Heart right ventricle (tissue), 16 donors: ENCODE measurements at regions not wholly inside any gene's neighbourhood (a gene's known extent, or its start where the extent isn't known, plus 50 kb on each side); places are given as distances from the start of the nearest gene placed in this dataset.
A peak's percentile ranks its signal among the peaks of the same experiment; 100 is the strongest.

Experiments used
- ATAC-seq, 8 donors: fragments of 200-7000 bp; cut with Tn5 transposase; one replicate each; pipeline ENCODE4 v1.9.1; 2020; ENCODE audit warnings: mild to moderate bottlenecking in 8 of 8, moderate library complexity in 8 of 8, moderate number of reproducible peaks in 1 of 8
- DNase-seq, 2 donors: peaks; one replicate each; pipeline ENCODE4 v3.0.0-alpha.2; 2020
- H3K27ac ChIP-seq, 10 donors: fragments of 200-600 bp; sonication (generic) in 2 of 10; one replicate each; pipeline versions ENCODE4 v1.5.0 to v1.8.0; 2020 to 2022; ENCODE audit warnings: mild to moderate bottlenecking in 3 of 10
- H3K27me3 ChIP-seq, 7 donors: fragments of 200-600 bp; one replicate each; pipeline ENCODE4 v1.8.0; 2021 to 2022; ENCODE audit warnings: mild to moderate bottlenecking in 2 of 7
- H3K36me3 ChIP-seq, 9 donors: fragments of 200-600 bp; sonication (generic) in 1 of 9; one replicate each; pipeline versions ENCODE4 v1.5.0 to v1.8.0; 2020 to 2022; ENCODE audit warnings: mild to moderate bottlenecking in 2 of 9
- H3K4me1 ChIP-seq, 9 donors: fragments of 200-600 bp; sonication (generic) in 1 of 9; one replicate each; pipeline versions ENCODE4 v1.5.0 to v1.8.0; 2020 to 2022; ENCODE audit warnings: mild to moderate bottlenecking in 4 of 9
- H3K4me3 ChIP-seq, 10 donors: fragments of 200-600 bp; sonication (generic) in 2 of 10; one replicate each; pipeline versions ENCODE4 v1.5.0 to v1.8.0; 2020 to 2022; ENCODE audit warnings: mild to moderate bottlenecking in 7 of 10, moderate library complexity in 2 of 10
- H3K9me3 ChIP-seq, 11 donors: fragments of 200-600 bp in 10 of 11; sonication (generic) in 2 of 11; one replicate each; pipeline versions ENCODE4 v1.5.0 to v1.8.0; 2013 to 2022; ENCODE audit warnings: mild to moderate bottlenecking in 2 of 11, control low read depth in 1 of 11, moderate library complexity in 1 of 11
- CTCF ChIP-seq, 9 donors: fragments of 200-600 bp; sonication (generic) in 2 of 9; IDR thresholded peaks; one replicate each; pipeline versions ENCODE4 v1.5.0 to v1.8.0; 2021 to 2022; ENCODE audit warnings: antibody characterized with exemption in 9 of 9, mild to moderate bottlenecking in 5 of 9, moderate library complexity in 1 of 9
- WGBS, 2 donors: extraction: QIAGEN DNeasy Blood & Tissue Kit; methylation state at CpG; one replicate each; pipeline ENCODE4 v1.1.7; 2013; ENCODE audit warnings: inconsistent platforms in 1 of 2; 5-methylcytosine and 5-hydroxymethylcytosine counted together
- intact Hi-C, 10 donors: fragments of 100-400 bp; cut with DNase I; formaldehyde crosslinking; loops; one replicate each; pipeline versions ENCODE4 v1.11.1 to v1.14.2; 2022
- donor health status: Arrhythmogenic right ventricular cardiomyopathy.
- donor health status: ischemic (EF 13 %, LVEDD 7.1; RV severe dilation, severe dysfunction).
- donor health status: healthy with polysubstance abuse.
- donor health status: DM: no; HTN: yes; CAD: no.
- donor health status: DM: no; HTN: no; CAD: no.
- donor health status: ischemic (EF 25% LVEDD 6.9; RV normal size, moderate dysfunction).
- donor health status: ischemic (EF 25% LVEDD 5.7; RV mildly dilated, moderate dysfunction).
- donor health status: healthy.
- donor health status: DM: yes; HTN: yes; CAD: no.
- donor health status: Ischemic cardiomyopathy.
- donor health status: ischemic (EF 35%, LVEDD 5.7; RV mildly dilated, moderate dysfunction).
- donor health status: nonischemic (EF 11% LVEDD 7.7; RV severe dilation, severe dysfunction).
- donor health status: DM: yes; HTN: yes; CAD: no.
- donor health status: PGD.
- donor health status: ischemic (EF 29% LVEDD 5.4; RV normal size, mild dysfunction).
- donor health status: nonischemic (EF 23%, LVEDD 6.1; RV moderate dilation, normal function).

GRCh38 chrX:45807572-45808425 is 607.1 kb upstream of the DIPK2B start:
- peaks cover 0 to 38% (median 0%) of the 10 kb centered on the region in 9 donors for H3K4me1 ChIP-seq
- WGBS, 2 donors: 40 to 49% methylated on average over 12 of the region's 12 CpGs
- no peak for DNase-seq
- H3K4me3 ChIP-seq: peak overlapping the region in 4 of 10 donors; percentile 11 to 46 (median 20)
- intact Hi-C loops: loop anchor here in 1 of 10 donors (10.0 kb wide), 1 partner anchor 567 kb away; no protein-coding TSS in a partner anchor
- H3K9me3 ChIP-seq: no peaks in the 10 kb centered on the region
- ATAC-seq: no peak
- peaks cover 0 to 45% (median 0%) of the 10 kb centered on the region in 7 donors for H3K27me3 ChIP-seq
- peak overlapping the region in 1 of 10 donors; percentile 72 for H3K27ac ChIP-seq
- no peak for TF ChIP-seq CTCF (IDR thresholded peaks at IDR 0.05)
- H3K36me3 ChIP-seq: no peaks in the 10 kb centered on the region

GRCh38 chrX:45806410-45807121 is 605.9 kb upstream of the DIPK2B start:
- no peak for TF ChIP-seq CTCF (IDR thresholded peaks at IDR 0.05)
- peak in 4 of 8 donors; percentile 17 to 45 (median 34) for ATAC-seq

GRCh38 chrX:45804276-45804675 is 603.6 kb upstream of the DIPK2B start:
- ATAC-seq: no peak
- intact Hi-C loops: loop anchor here in 1 of 10 donors (10.0 kb wide), 1 partner anchor 571 kb away; no protein-coding TSS in a partner anchor
- H3K4me1 ChIP-seq: peaks cover 0 to 51% (median 0%) of the 10 kb centered on the region in 9 donors
- H3K36me3 ChIP-seq: no peaks in the 10 kb centered on the region
- H3K27ac ChIP-seq: no peak overlapping the region
- TF ChIP-seq CTCF (IDR thresholded peaks at IDR 0.05): no peak
- peaks cover 0 to 61% (median 0%) of the 10 kb centered on the region in 7 donors for H3K27me3 ChIP-seq
- 81 to 96% methylated on average over 3 of the region's 3 CpGs for WGBS, 2 donors
- H3K9me3 ChIP-seq: no peaks in the 10 kb centered on the region
- no peak for DNase-seq
- no peak overlapping the region for H3K4me3 ChIP-seq

More at GRCh38 chrX:45806410-45807121, 605.9 kb upstream of the DIPK2B start:
- 21 to 31% methylated on average over 10 of the region's 10 CpGs for WGBS, 2 donors
- Histone ChIP-seq H3K4me3 (peak overlapping the region in 8 of 10 donors; percentile 9 to 46 (median 35)), H3K27ac (peak overlapping the region in 2 of 10 donors; percentile 56 to 72), H3K9me3 (no peaks in the 10 kb centered on the region), H3K36me3 (no peaks in the 10 kb centered on the region), H3K27me3 (peaks cover 0 to 56% (median 0%) of the 10 kb centered on the region in 7 donors), H3K4me1 (peaks cover 0 to 40% (median 0%) of the 10 kb centered on the region in 9 donors)
- no peak for DNase-seq
- intact Hi-C loops: loop anchor here in 1 of 10 donors (10.0 kb wide), 1 partner anchor 568 kb away; no protein-coding TSS in a partner anchor

DNA sequence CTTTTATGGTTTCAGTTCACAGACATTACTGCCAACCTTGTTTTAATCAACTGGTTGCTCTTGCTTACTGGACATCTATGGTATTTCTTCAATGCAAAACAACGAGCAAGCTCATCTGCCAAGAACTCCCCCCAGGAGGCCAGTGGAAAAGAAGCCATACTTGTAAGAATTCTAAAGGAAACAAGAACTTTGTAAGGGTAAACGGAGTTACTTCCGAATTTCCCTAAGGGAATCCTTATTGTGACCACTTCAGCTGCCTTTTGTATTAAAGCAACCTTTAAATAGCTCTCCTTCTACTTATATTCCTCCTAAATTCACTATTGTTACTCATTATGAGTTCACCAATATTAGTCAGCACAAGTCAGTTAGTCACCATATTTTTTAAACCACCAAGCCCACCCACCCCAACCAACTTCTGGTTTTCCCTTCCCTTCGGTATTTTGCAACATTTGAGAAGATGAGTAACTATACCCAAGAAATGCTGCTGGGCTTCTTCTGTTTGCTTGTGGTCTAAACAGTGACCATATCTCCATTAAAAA is 602.8 kb upstream of the DIPK2B start:
- H3K9me3 ChIP-seq: no peaks in the 10 kb centered on the region
- peaks cover 0 to 64% (median 0%) of the 10 kb centered on the region in 7 donors for H3K27me3 ChIP-seq
- no peak for ATAC-seq
- DNase-seq: no peak
- peaks cover 0 to 51% (median 0%) of the 10 kb centered on the region in 9 donors for H3K4me1 ChIP-seq
- H3K36me3 ChIP-seq: no peaks in the 10 kb centered on the region
- no peak for TF ChIP-seq CTCF (IDR thresholded peaks at IDR 0.05)
- intact Hi-C loops: loop anchor here in 1 of 10 donors (10.0 kb wide), 1 partner anchor 571 kb away; no protein-coding TSS in a partner anchor
- no peak overlapping the region for H3K4me3 ChIP-seq
- no peak overlapping the region for H3K27ac ChIP-seq
- WGBS, 2 donors: 62 to 66% methylated on average over 4 of the region's 4 CpGs
